Activated naive CD8-positive, alpha-beta T cell (primary cell): ENCODE measurements at regions not wholly inside any gene's neighbourhood (a gene's known extent, or its start where the extent isn't known, plus 50 kb on each side); places are given as distances from the start of the nearest gene placed in this dataset.
"Not testable (repeated sequence)": the region's sequence is repeated elsewhere in the genome, so short reads cannot be mapped to it uniquely, and the experiment has no call there.

ENCODE experiments used
- H3K27ac Mint-ChIP-seq: one replicate; pipeline ENCODE4 v1.8.0; 2021; ENCODE audit warnings: mixed read lengths
- H3K27me3 Mint-ChIP-seq: one replicate; pipeline ENCODE4 v1.8.0; 2021; ENCODE audit warnings: mixed read lengths
- H3K36me3 Mint-ChIP-seq: one replicate; pipeline ENCODE4 v1.8.0; 2021; ENCODE audit warnings: mixed read lengths
- H3K4me1 Mint-ChIP-seq: one replicate; pipeline ENCODE4 v1.8.0; 2021; ENCODE audit warnings: low read depth, mixed read lengths
- H3K4me3 Mint-ChIP-seq: one replicate; pipeline ENCODE4 v1.8.0; 2021; ENCODE audit warnings: mild to moderate bottlenecking, mixed read lengths
- H3K9me3 Mint-ChIP-seq: one replicate; pipeline ENCODE4 v1.8.0; 2021; ENCODE audit warnings: low read depth, mixed read lengths

DNA sequence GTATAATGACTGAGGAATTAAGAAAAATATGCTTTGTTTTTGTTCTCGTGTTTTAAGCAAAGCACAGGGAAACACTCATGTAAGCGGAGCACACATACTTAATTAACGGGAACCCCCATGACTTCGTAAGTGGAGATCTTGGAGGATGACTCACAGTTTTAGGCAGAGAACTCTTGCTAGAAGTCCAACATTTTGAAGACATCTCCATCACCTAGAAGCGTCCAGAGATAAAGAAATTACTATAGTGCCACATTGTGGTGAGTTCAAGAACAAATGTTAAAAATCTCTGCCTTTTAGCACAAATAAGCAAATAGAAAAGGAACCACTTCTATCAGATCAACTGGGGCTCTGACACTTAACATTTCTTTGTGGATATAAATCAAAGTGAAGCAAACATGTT is 194.1 kb upstream of the ARHGEF26 start:
- Mint-ChIP-seq H3K27ac (no peak overlapping the region), H3K9me3 (no peaks in the 10 kb centered on the region), H3K4me1 (no peaks in the 10 kb centered on the region), H3K36me3 (no peaks in the 10 kb centered on the region), H3K27me3 (peaks cover under 1% of the 10 kb centered on the region), H3K4me3 (no peak overlapping the region)

DNA sequence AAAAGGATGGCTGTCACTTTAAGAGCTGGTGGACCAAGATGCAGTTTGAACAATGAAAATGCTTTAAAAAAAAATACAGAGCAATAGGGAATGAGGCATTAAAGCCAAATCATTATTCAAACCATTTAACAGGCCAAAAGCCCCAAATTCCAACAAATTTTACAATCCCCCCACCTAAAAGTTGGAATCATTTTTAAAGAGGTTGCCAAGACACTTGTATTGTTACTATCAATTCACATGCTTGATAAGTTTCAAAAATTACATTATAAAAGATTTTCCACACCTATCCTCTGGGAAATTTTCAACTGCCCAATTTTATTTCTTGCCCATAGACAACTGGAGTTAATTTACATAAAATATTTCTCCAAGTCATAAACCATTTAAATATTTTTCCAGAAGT is 192.3 kb upstream of the ARHGEF26 start:
- H3K27ac Mint-ChIP-seq, result no peak overlapping the region
- no peaks in the 10 kb centered on the region for H3K4me1 Mint-ChIP-seq
- no peak overlapping the region for H3K4me3 Mint-ChIP-seq
- H3K27me3 Mint-ChIP-seq, result peaks cover 4% of the 10 kb centered on the region
- H3K36me3 Mint-ChIP-seq, result no peaks in the 10 kb centered on the region
- H3K9me3 Mint-ChIP-seq, result no peaks in the 10 kb centered on the region

DNA sequence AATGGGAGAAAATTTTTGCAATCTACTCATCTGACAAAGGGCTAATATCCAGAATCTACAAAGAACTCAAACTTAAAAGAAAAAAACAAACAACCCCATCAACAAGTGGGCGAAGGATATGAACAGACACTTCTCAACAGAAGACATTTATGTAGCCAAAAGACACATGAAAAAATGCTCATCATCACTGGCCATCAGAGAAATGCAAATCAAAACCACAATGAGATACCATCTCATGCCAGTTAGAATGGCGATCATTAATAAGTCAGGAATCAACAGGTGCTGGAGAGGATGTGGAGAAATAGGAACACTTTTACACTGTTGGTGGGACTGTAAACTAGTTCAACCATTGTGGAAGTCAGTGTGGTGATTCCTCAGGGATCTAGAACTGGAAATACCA is 187.7 kb upstream of the ARHGEF26 start:
- H3K4me3 Mint-ChIP-seq, H3K4me1 Mint-ChIP-seq, H3K27ac Mint-ChIP-seq, H3K9me3 Mint-ChIP-seq, H3K36me3 Mint-ChIP-seq, H3K27me3 Mint-ChIP-seq: not testable (repeated sequence)

DNA sequence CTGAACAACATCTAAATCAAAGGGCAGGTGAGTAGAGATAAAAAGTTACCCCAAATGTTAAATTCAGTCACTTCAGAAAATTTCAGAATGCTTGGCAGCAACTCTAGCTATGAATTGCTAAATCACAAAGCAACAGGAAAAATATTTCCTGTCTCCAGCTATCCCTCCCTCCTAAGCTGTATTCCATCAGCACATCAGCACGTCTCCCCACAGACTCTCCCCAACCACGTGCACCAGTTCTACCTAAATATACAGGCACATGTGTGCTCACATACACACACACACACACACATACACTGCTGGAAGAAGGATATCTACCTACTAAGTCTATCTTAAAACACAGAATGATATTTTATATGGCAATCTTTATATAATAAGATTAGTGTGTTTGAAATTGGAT is 177.1 kb upstream of the ARHGEF26 start:
- Mint-ChIP-seq H3K4me1 (no peaks in the 10 kb centered on the region), H3K27me3 (peaks cover 12% of the 10 kb centered on the region), H3K36me3 (no peaks in the 10 kb centered on the region), H3K9me3 (no peaks in the 10 kb centered on the region), H3K4me3 (no peak overlapping the region), H3K27ac (no peak overlapping the region)

DNA sequence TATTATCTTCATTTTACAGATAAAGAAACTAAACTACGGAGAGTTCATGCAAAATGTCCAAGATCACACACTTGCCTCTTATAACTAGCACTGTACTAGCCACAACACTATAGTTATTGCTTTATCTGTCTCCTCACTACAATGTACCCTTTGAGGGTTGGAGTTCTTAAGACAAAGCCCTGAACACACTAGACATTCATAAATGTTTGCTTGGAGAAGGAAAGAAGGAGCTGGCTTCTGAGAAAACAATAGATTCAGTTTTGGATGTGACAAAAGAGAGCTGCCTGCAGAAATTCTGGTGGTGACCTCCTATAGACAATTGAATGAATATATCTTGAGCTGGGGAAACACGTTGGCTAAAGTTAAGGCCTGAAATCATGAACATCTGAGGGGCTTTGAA is 169.9 kb upstream of the ARHGEF26 start:
- Mint-ChIP-seq H3K4me1 (no peaks in the 10 kb centered on the region), H3K4me3 (no peak overlapping the region), H3K27ac (no peak overlapping the region), H3K27me3 (peaks cover 2% of the 10 kb centered on the region), H3K36me3 (no peaks in the 10 kb centered on the region), H3K9me3 (no peaks in the 10 kb centered on the region)

DNA sequence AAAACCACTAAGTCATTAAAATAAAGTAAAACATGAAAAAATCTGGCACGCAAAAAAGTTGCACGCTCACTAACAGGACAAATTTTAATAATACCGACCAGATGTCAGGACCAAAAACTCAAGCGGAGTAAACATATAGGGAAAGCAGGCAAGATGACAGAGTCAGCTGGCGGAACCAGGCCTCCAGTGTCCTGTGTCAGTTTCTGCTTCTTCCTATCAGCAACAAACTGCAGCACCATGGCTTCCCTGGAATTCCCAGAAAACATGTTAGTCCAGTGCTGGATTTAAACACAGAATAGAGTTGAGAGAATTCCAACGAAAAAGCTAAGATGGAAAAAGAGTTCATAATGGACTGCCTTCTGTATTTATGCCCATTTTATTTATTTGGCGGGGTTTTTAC is 169.1 kb upstream of the ARHGEF26 start:
- H3K36me3 Mint-ChIP-seq, result no peaks in the 10 kb centered on the region
- no peak overlapping the region for H3K27ac Mint-ChIP-seq

DNA sequence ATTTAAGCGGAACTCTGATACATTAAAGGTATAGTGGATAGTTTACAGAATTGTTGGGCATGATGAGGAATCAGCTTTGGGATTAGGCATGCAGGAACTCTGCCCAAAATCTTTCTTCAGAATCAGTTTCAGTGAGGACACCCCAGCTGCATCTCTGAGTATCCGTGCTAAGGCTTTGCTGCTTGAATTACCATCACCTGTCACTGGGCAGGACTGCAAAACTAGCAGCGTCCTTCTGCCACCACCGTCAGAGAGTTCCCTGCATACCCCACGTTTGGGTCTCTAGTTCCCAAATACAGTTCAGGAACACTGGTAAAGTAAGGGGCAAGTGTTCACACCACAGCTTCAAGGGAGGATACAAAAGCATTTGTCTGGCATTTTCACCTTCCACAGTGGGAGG is 164.6 kb upstream of the ARHGEF26 start:
- H3K9me3 Mint-ChIP-seq, result no peaks in the 10 kb centered on the region
- no peaks in the 10 kb centered on the region for H3K36me3 Mint-ChIP-seq
- no peaks in the 10 kb centered on the region for H3K4me1 Mint-ChIP-seq
- no peak overlapping the region for H3K4me3 Mint-ChIP-seq
- H3K27me3 Mint-ChIP-seq, result no peaks in the 10 kb centered on the region
- H3K27ac Mint-ChIP-seq, result no peak overlapping the region

More for the DNA sequence above, 169.1 kb upstream of the ARHGEF26 start:
- Mint-ChIP-seq H3K4me3 (no peak overlapping the region), H3K27me3 (peaks cover 2% of the 10 kb centered on the region), H3K9me3 (no peaks in the 10 kb centered on the region), H3K4me1 (no peaks in the 10 kb centered on the region)

DNA sequence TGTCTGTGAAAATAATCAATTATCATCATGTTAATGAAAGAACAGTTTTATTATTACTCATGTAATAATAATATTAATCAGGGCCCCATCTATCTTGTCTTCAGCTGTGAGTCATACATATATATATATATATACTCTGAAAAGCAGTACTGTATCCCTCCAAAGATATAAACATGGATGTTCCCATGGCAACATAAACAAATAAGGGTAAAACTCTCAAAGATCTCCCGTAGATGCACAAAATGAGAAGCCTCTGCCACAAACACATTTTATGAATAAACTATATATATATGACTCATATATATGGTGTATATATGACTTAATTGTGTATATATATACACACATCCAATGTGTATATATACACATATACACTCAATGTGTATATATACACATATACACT is 163.8 kb upstream of the ARHGEF26 start:
- Mint-ChIP-seq H3K27me3 (no peaks in the 10 kb centered on the region), H3K4me3 (no peak overlapping the region), H3K4me1 (no peaks in the 10 kb centered on the region), H3K9me3 (no peaks in the 10 kb centered on the region), H3K36me3 (no peaks in the 10 kb centered on the region), H3K27ac (no peak overlapping the region)

DNA sequence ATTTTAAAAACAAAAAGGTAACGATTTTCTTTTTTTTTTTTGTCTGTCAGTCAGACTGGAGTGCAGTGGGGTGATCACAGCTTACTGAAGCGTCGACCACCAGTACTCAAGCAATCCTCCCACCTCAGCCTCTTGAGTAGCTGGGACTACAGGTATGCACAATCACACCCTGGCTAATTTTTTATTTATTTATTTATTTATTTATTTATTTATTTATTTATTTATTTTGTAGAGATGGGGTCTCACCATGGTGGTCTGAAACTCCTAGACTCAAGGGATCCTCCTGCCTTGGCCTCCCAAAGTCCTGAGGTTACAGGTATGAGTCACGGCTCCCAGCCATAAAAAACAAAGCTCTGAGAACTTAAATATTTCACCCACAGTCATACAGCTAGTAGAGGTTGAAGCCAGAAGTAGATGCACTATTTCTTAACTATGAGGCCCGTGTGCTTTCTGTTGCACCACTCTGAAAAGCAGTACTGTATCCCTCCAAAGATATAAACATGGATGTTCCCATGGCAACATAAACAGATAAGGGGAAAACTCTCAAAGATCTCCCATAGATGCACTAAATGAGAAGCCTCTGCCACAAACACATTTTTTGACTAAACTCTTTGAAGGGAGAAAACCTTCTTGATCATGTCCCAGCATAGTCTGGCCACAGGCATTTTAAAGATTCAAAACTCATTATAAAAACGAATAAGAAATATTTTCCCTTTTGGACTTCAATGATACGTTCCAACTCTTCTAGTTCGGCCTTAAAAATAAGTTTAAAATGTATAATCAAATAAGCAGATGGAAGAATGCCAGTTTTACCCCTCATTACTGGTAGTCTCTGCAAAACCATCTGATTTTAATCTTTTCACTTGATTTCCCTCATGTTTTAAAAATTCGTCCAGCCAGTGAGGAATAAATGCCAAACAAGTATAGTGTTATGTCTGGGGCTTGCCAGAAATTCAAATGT is 162.3 kb upstream of the ARHGEF26 start:
- H3K4me3 Mint-ChIP-seq, result no peak overlapping the region
- no peaks in the 10 kb centered on the region for H3K4me1 Mint-ChIP-seq
- no peaks in the 10 kb centered on the region for H3K36me3 Mint-ChIP-seq
- H3K27ac Mint-ChIP-seq, result no peak overlapping the region
- no peaks in the 10 kb centered on the region for H3K27me3 Mint-ChIP-seq
- H3K9me3 Mint-ChIP-seq, result no peaks in the 10 kb centered on the region

DNA sequence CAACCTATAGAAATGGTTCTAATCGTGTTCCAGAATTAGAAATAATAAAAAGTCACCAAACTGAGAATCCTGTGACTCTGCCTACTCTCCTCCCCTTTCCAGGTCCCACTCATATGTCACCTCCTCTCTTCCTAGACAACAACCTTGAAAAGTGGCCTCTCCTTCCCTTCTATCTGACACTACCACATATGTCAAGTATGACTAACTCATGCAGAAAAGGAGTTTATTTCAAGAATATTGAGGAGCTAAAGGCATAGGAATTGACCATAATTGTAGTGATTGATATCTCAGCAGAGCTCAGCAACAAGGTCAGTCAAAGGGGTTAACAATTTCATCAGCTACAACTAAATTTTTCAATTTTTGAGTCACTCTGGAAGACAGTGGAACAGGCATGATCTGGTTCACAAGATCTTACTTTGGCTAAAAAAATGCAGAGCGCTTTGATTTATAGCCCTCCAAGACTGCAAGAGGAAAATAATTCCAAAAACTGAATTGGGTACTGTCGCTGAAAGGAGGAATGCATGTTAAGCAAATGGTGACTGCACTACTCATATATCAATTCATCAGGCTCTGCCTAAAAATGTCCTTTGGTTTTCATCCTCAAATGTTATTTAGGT is 160.6 kb upstream of the ARHGEF26 start:
- Mint-ChIP-seq H3K4me3 (no peak overlapping the region), H3K36me3 (no peaks in the 10 kb centered on the region), H3K27me3 (no peaks in the 10 kb centered on the region), H3K9me3 (no peaks in the 10 kb centered on the region), H3K4me1 (no peaks in the 10 kb centered on the region), H3K27ac (no peak overlapping the region)

DNA sequence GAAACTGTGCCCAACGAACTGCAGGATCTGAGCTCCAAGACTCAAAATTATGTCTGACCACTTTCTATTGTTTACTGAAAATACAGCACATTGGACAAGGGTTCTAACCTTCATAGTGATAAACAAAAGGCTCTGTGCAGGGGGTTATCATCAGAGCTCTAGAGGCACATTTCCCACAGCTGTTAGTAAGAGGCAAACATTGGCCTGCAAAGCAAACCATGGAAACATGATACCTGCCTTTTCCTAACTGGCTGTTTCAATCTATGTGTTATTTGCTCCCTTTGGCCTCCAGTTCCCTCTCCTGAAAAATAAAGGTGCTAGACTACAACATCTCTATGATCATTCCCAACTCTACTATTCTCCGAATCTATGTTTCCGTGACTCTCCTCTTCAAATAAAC is 159.7 kb upstream of the ARHGEF26 start:
- Mint-ChIP-seq H3K27me3 (no peaks in the 10 kb centered on the region), H3K36me3 (no peaks in the 10 kb centered on the region), H3K9me3 (no peaks in the 10 kb centered on the region), H3K4me1 (no peaks in the 10 kb centered on the region), H3K27ac (no peak overlapping the region), H3K4me3 (no peak overlapping the region)

DNA sequence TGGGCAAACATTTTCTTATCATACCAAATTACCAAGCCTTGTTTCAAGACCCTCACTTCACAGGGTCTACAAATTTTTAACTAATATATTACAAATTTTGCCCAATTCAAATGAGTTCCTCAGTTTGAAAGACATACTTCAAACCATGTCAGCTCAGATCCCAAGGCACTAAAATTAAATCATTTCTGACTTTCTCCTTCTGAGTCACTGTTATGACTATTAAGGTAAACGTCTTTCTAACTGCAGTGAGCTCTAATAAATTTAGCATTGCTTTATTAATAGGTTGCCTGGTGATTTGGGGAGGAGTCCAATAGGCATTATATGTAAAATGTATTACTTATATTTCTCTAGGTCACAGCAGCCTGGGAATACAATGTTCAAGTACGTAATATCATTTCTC is 158.2 kb upstream of the ARHGEF26 start:
- Mint-ChIP-seq H3K27me3 (peaks cover under 1% of the 10 kb centered on the region), H3K4me1 (no peaks in the 10 kb centered on the region), H3K27ac (no peak overlapping the region), H3K36me3 (no peaks in the 10 kb centered on the region), H3K4me3 (no peak overlapping the region), H3K9me3 (no peaks in the 10 kb centered on the region)

DNA sequence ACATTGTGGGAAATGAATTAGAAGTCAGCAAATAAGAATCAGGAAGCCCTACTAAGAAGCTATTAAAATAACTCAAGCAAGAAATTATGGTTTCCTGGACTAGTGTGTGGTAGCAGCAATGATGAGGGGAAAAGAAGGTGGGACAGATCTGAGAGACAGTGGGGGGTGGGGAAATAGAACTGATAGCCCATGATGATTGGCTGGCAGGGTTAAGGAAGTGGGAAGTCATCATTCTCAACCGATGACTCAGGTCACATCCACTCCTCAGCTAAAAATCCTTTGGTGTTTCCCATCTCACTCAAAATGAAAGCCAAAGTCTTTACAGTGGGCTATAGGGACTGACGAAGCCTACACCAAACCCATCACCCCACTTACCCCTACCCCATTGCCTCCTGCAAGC is 153.9 kb upstream of the ARHGEF26 start:
- Mint-ChIP-seq H3K9me3 (no peaks in the 10 kb centered on the region), H3K27me3 (peaks cover 7% of the 10 kb centered on the region), H3K27ac (no peak overlapping the region), H3K4me3 (no peak overlapping the region), H3K4me1 (no peaks in the 10 kb centered on the region), H3K36me3 (no peaks in the 10 kb centered on the region)

DNA sequence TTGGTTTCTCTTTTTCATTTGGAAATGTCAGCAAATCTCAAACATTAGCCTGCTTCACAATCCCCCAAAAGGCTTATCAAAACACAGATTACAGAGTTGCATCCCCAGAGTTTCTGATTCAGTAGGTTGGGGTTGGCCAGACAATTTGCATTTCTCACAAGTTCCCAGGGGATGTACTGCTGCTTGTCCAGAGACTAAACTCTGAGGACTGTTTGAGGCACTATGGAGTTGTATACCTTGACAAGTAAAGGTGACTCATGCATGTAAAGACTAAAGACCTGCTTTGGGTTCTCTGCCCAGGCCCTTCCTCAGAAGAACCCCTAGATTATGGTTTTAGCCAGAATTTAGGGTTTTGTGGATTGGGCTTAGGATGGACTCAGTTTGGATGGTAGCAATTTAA is 151.1 kb upstream of the ARHGEF26 start:
- Mint-ChIP-seq H3K9me3 (no peaks in the 10 kb centered on the region), H3K36me3 (no peaks in the 10 kb centered on the region), H3K27ac (no peak overlapping the region), H3K27me3 (peaks cover 13% of the 10 kb centered on the region), H3K4me3 (no peak overlapping the region), H3K4me1 (no peaks in the 10 kb centered on the region)

DNA sequence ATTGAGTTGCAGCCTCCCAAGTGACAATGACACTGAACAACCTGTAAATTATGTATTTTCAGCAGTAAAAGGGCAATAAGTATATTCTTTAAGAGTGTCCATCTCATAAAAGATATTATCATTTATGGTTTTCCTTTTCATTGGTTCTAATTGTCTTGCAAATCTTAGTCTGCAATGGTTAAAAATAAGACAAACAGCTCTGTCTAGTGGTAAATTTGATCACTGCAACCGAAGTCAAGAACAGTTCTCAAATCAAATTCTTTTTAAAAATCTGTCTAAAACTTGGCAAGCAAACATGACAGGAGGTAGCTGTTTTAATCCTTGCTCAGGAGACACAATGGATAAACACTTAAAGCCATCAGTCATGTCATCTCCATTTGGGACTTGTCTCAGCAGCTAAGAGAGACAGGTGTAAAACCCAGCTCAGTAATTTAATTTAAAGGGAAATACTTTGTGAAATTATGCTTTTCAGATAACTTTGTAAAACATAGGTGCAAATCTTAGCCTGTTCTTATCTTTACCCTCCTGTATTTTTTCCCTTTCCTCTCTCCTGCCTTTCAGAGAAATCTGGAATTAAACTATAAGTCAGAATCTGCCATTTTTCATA is 150.3 kb upstream of the ARHGEF26 start:
- Mint-ChIP-seq H3K27me3 (peaks cover 13% of the 10 kb centered on the region), H3K9me3 (no peaks in the 10 kb centered on the region), H3K4me1 (no peaks in the 10 kb centered on the region), H3K27ac (no peak overlapping the region), H3K4me3 (no peak overlapping the region), H3K36me3 (no peaks in the 10 kb centered on the region)
